ENCODE measurements at regions not wholly inside any gene's neighbourhood (a gene's known extent, or its start where the extent isn't known, plus 50 kb on each side); places are given as distances from the start of the nearest gene placed in this dataset.
"Not testable (repeated sequence)": the region's sequence is repeated elsewhere in the genome, so short reads cannot be mapped to it uniquely, and the experiment has no call there.

GRCh38 chrX:66988331-66988730 lies 349.5 kb upstream of the EDA2R start:
- H3K27me3 ChIP-seq: peaks cover 4% of the 10 kb centered on the region
- no peak overlapping the region for H3K4me3 ChIP-seq
- H3K36me3 ChIP-seq (replicated peaks in 1 of 2): no peaks in the 10 kb centered on the region
- H3K9me3 ChIP-seq (replicated peaks in 1 of 3): no peaks in the 10 kb centered on the region
- no peaks in the 10 kb centered on the region for H3K4me1 ChIP-seq (replicated peaks in 1 of 2)
- TF ChIP-seq POLR2A (IDR thresholded peaks at IDR 0.05): no peak
- TF ChIP-seq CTCF (IDR thresholded peaks at IDR 0.05): no peak
- intact Hi-C loops (cut with DNase I): no loop called here
- 17 to 57% (median 30%) methylated on average over 1 of the region's 1 CpG for WGBS, 4 donors
- no peak for DNase-seq
- no peak overlapping the region for H3K27ac ChIP-seq

DNA sequence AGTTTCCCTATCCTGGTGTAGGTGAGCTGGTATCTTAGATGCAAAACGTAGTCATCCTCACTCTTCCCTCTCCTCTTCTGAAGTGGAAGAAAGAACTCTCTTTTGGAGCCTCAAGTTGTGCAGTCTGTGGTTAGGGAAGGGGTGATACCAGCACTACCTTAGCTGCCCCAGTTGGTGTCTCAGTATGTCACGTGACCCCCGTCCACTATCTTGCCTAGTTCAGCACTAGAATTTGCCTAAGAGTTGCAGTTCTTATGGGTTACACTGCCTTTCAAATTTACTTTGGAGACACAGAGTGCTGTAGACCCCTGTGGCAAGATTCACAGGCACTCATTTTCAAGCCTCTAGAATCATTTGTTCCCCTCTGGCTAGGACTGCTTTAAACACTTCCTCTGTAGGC lies 322.8 kb upstream of the EDA2R start:
- Histone ChIP-seq H3K27me3 (no peaks in the 10 kb centered on the region), H3K9me3 (replicated peaks in 1 of 3) (no peaks in the 10 kb centered on the region), H3K4me1 (replicated peaks in 1 of 2) (no peaks in the 10 kb centered on the region), H3K27ac (no peak overlapping the region), H3K36me3 (replicated peaks in 1 of 2) (no peaks in the 10 kb centered on the region), H3K4me3 (no peak overlapping the region)
- intact Hi-C loops (cut with DNase I): no loop called here
- WGBS, 4 donors: 70 to 74% (median 72%) methylated on average over 3 of the region's 3 CpGs
- DNase-seq: no peak
- TF ChIP-seq POLR2A (IDR thresholded peaks at IDR 0.05) (no peak), CTCF (IDR thresholded peaks at IDR 0.05) (no peak)

DNA sequence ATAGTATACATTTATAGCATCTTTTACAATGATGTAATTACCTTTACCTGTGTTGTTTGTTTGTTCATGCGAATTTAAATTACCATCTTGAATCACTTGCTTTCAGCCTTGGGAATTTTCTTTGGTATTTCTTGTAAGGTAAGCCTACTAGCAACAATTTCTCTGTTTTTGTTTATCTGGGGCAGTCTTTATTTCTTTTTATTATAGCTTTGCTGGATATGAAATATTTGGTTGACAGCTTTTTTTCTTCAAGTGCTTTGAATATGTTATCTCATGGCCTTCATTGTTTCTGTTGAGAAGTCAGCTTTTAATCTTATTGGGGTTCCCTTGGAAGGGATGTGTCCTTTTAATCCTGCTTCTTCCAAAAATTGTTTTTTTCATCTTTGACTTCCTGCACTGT lies 292.8 kb upstream of the EDA2R start:
- Histone ChIP-seq H3K9me3 (replicated peaks in 1 of 3) (no peaks in the 10 kb centered on the region), H3K4me1 (replicated peaks in 1 of 2) (no peaks in the 10 kb centered on the region), H3K27me3 (no peaks in the 10 kb centered on the region), H3K36me3 (replicated peaks in 1 of 2) (no peaks in the 10 kb centered on the region), H3K4me3 (no peak overlapping the region), H3K27ac (no peak overlapping the region)
- intact Hi-C loops (cut with DNase I): no loop called here
- DNase-seq: no peak
- WGBS, 4 donors: 81 to 87% (median 84%) methylated on average over 1 of the region's 1 CpG
- TF ChIP-seq POLR2A (IDR thresholded peaks at IDR 0.05) (no peak), CTCF (IDR thresholded peaks at IDR 0.05) (no peak)

GRCh38 chrX:66930516-66930915 lies 291.6 kb upstream of the EDA2R start:
- H3K36me3 ChIP-seq (replicated peaks in 1 of 2); intact Hi-C loops (cut with DNase I); H3K9me3 ChIP-seq (replicated peaks in 1 of 3); DNase-seq; H3K27ac ChIP-seq; H3K27me3 ChIP-seq; H3K4me3 ChIP-seq; H3K4me1 ChIP-seq (replicated peaks in 1 of 2): not testable (repeated sequence)
- WGBS, 4 donors: 84 to 95% (median 86%) methylated on average over 5 to 18 of the region's 18 CpGs

GRCh38 chrX:66920296-66920695 lies 281.4 kb upstream of the EDA2R start:
- Histone ChIP-seq H3K4me1 (replicated peaks in 1 of 2) (no peaks in the 10 kb centered on the region), H3K4me3 (no peak overlapping the region), H3K27ac (no peak overlapping the region), H3K9me3 (replicated peaks in 1 of 3) (no peaks in the 10 kb centered on the region), H3K36me3 (replicated peaks in 1 of 2) (no peaks in the 10 kb centered on the region), H3K27me3 (peaks cover 4% of the 10 kb centered on the region)
- intact Hi-C loops (cut with DNase I): no loop called here
- 74 to 98% (median 89%) methylated on average over 1 of the region's 1 CpG for WGBS, 4 donors
- TF ChIP-seq POLR2A (IDR thresholded peaks at IDR 0.05): no peak
- no peak for TF ChIP-seq CTCF (IDR thresholded peaks at IDR 0.05)
- no peak for DNase-seq
